ENCODE measurements at regions not wholly inside any gene's neighbourhood (a gene's known extent, or its start where the extent isn't known, plus 50 kb on each side); places are given as distances from the start of the nearest gene placed in this dataset.

DNA sequence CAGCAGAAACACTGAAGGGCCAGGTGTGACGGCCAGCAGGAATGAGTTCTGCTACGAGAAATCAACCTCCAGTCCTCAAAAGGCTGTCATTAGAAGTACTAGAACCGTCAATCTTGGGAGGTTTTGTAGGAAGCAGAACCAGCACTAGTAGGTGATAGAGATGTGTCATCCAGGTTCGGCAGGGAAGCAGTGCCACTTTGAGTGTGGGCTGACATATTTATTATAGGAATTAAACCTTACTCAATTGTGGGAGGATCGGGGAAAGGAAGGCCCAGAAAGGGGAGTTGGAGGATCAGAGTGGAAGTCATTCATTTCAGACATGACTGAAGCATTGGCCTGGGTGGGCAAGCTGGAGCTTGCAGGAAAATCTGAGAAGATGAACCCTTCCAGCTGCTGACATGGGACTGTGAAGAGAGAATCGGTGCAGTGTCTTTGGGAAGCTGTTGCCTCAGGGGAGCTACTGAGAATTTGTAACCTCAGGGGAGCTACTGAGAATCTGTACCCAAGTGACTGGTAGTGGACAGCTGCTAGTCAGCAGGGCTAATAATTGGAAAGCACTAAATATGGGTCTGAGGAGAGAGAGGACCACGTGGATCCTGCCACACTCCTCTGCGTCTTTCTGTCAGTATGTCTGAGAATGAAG, 177.4 kb downstream of the SPRY1 start:
- no peak for DNase-seq (ENCODE audit: low read depth in 2 of 2)

DNA sequence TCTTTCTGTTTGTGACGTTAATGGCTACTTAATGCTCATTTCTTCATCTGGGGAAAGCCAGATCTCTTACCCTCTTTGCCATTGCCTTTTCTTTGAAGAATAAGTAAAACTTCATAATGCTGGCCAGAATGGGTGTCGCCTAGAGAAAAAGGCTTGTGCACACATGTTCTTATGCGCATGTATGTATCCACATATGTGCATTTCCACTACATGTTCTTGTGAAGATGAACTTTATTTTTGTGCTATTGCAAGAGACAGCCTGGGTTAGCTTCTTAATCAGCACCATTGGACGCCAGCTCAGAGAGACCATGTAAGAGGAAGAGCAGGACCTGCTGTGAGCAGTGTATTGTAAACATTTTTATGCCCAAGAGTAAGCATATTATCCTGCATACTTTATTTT, 178.7 kb downstream of the SPRY1 start:
- DNase-seq (ENCODE audit: low read depth in 2 of 2): no peak

DNA sequence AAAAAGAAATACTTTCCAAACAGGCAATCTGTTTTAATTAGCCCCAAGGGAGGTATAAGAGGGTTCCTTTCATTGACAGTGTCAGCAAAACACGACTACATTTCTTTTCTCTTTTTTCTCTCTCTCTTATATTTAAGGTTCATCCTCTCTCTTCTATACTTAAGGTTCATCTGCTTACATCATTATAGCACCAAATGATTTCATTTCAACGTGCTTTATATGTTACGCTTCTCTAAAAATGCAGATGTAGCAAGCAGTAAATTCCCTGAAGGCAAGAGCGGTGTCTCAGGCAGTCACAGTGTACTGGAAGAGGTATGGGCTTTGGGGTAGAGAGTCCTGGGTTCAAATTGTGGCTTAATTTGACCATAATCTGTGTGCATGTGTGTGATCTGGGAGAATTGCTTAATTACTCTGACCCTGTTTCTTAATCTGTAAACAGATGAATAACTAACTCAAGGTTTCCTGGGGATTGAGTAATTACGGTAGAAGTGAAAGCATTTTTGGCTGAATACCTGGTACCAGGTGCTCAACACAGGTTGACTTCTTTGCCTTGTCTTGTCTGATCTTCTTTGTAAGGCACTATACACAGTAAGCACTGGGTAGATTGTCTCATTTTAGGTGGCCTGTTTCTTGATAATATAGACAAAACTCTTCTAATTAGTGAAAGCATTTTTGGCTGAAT, 180.8 kb downstream of the SPRY1 start:
- DNase-seq (ENCODE audit: low read depth in 2 of 2): no peak

DNA sequence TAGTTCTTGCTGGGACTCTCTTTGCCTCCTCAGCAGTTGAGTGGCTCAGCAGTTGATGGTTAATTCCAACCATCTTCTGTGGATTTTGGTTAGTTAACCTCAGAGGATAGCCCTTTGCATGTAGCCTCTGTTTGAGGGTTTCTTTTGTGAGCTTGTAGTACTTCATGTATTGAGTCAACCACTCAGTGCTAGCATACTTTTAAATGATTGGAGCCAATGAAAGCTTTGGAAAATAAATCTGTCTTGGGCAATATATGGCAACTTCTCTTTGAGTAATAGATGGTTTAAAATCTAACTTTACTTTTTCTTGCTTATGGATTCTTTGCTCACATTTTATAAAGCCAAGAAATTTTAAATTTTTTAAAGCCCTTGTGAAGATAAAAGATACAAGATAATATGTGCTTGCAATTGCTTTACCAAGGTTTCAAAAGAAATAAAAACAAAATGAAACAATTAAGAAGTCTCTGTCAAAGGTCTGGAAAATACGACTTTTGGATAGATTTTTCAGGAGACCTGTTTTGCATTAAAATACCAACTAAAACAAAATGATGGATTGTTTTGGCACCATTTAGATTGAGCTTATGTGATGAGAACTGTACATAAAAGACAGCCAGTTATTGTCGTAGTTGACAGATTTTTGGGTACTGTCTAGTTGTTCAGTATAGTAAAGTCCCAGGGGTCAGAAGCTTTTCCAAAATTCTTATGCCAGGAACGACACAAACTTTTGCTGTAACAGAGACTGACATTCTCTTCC, 181.9 kb downstream of the SPRY1 start:
- no peak for DNase-seq (ENCODE audit: low read depth in 2 of 2)

DNA sequence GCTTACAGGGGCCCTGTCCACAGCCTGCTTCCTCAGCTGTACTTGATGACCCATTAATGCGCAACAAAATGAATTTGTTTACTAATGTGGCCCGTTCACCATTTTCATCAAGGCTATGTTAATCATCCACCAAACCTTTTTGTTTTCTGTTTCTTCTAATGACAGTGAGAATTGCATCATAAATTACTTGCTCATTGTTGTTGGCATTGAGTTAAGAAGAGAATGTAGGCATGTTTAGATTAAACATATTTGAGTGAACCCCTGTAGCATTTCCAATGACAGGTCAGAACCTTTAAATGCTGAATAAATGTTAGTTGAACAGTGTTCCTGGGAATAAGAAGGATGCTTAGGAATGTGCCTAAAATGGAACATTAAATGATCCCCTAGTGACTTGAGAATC, 183.4 kb downstream of the SPRY1 start:
- no peak for DNase-seq (ENCODE audit: low read depth in 2 of 2)

DNA sequence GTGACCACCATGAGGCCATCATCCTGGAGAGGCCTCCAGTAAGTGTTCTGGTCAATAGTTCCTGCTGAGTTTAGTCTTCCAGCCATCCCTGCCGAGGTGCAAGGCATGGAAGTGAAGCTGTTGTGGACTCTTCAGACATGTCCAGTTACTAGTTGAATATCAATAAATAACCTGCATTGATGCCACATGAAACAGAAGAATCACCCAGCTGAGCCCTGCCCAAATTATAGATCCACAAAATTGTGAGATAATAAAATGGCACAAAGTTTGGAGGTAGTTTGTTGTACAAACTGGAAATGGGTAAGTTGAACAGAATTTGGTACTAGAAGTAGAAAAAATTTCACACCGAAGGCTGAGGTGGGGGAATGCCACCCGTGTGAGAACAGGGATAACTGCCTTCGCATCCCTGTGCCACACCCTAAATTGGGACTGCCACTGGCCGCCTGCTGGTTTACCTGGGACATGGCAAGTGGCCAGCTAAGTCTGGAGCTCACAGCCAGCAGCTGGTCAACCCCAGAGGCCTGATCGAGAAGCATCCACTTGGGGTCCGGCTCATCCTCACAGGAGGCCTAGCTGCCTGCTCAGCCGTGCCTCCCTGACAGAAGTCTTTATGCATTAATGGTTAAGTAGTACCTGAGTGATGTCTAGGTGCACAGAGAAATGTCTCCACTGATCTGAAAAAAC, 184.5 kb downstream of the SPRY1 start:
- no peak for DNase-seq (ENCODE audit: low read depth in 2 of 2)

DNA sequence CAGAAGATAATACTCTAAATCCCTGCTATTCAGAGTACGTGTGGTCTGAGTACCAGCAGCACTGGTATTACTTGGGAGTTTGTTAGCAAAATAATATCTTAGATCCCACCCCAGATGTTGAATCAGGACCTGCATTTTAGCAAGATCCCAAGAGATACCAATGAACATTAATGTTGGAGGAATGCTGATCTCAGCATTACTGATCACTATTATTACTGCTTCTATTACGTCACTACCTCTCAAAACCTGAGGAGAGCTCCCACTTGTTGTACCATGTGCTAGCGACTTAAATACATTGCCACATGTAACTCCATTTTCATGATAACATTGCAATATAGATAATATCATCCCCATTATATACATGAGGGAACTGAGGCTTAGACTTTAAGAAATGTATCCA, 185.2 kb downstream of the SPRY1 start:
- no peak for DNase-seq (ENCODE audit: low read depth in 2 of 2)

DNA sequence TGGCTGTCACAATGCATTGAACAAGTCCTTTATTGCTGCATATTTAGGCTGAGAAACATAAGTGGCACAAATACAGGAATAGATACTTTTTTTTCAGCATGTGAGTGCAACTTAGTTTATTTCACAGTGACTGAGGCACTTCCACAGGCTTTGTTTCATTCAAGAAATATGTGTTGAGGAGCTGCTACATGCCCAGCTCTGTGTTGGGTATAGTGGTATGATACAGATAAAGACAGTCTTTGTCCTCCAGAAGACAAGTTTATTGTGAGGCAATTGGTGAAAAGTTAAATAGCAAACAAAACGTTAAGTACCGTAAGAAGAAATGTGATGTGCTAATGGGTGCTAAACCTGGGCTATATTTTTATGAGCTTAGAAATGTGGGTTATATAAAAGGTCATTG, 186.4 kb downstream of the SPRY1 start:
- no peak for DNase-seq (ENCODE audit: low read depth in 2 of 2)

DNA sequence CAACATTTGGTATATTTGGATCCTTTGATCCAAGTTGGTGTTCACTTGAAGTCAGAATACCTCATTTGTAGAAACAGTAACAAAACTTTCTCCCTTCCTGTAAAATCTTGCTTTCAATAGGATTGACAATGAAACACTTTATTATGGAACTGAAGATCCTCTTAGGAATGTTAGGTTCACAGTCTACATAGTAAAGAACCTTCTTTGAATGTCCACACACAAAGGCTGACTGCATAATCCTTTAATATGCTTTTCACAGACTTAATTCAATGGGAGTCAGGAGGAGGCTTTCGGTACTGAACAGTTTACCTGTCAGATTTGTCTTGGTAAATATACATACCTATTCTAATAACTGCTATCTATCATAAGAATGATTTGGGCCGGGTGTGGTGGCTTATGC, 188.5 kb downstream of the SPRY1 start:
- DNase-seq (ENCODE audit: low read depth in 2 of 2): no peak

DNA sequence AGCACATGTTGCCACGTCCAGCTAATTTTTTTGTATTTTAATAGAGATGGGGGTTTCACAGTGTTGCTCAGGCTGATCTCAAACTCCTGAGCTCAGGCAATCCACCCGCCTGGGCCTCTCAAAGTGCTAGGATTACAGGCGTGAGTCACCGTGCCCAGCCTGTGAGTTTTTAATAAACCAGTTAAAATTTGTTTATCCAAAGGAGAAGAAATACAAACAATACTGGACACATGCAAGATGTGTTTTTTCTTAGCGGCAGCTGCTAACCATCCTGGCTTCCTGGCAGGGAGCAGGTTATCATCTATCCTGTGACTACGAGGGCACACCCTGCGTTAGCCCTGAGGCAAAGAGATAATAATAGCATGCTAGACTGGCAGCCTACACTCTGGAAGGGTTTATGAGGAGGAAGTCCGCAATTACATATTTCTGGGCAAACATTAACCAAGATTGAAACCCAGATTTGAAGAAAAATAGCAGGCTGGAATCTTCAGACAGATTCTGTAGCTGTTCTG, 191.4 kb downstream of the SPRY1 start:
- DNase-seq (ENCODE audit: low read depth in 2 of 2): no peak

DNA sequence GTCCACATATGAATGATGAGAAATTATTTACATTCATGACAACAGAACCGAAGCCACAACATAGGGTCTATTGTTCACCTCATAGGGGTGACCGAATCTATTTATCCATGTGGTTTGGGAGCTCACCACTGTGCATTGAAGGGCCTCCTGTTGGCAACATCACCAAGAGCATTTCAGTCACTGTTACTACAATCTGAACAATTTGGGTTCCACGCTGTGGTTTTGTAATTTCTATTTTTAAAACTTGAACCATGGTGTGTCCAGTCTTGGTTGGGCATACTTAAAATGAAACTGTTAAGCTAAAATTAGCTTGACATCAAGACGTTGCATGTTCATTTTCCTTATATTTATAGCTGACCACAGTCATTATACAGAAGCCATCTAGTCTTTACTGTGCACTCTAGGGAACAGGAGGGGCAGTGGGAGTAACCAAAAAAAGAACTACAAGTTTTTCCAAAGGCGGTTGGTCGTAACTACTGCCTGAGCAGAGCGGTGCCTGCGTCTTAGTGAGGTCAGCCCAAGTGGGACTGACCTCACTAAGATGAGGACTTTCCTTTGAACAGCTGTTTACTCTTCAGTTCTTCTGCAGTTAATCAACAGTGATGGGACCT, 192.1 kb downstream of the SPRY1 start:
- no peak for DNase-seq (ENCODE audit: low read depth in 2 of 2)

DNA sequence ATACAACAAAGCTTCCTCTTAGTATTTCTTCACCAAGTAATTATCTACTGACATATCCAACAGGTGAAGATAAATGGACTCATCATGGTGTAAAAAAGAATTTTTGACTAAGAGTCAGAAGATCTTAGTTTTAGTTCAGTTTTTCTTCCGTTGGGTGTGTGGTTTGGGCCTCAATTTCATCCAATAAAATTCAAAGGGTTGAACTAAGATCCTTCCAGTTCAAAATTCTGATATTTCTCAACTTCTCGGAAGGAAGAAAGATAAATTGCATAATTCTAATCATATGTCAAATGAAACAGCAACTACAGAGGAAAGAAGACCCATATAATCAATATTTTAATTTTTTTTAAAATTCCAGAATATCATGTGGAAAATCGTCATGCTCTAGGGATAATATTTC, 192.7 kb downstream of the SPRY1 start:
- no peak for DNase-seq (ENCODE audit: low read depth in 2 of 2)

DNA sequence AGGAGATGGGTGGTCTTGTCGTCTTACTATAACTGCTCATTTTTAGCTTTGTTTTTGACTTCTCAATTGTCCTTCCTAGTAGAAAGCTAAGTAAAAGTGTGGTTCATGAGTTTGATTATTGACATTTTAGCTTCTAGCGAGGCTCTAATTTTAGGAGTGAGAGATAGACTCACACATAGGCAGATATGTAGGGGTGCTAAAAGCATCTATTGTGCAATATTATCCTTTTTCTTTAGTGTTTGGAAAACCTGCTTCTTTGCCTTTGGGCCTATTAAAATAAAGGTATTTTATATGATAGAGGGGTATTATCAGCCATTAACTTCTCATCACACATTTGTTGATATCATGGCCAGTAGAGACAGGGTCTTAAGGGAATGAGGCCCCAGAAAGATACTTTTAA, 195.3 kb downstream of the SPRY1 start:
- no peak for DNase-seq (ENCODE audit: low read depth in 2 of 2)

DNA sequence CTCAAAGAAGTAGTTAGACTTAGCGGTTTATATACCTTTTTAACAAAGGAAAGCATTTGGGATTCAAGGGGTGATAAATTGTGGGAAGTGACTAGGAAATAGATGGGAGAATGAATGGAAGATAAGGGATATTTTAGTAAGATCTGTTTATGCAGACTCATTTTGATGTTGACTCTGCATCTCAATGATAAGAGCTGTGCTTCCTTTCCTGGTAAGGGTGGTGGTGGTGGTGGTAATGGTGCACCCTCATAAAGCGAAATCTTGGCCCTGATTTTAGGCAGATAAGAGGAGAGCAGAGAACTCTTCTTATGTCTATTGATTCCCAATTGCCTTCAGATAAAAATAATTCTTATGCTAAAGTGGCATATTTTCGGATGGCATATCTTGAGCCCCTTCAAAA, 197.1 kb downstream of the SPRY1 start:
- no peak for DNase-seq (ENCODE audit: low read depth in 2 of 2)

DNA sequence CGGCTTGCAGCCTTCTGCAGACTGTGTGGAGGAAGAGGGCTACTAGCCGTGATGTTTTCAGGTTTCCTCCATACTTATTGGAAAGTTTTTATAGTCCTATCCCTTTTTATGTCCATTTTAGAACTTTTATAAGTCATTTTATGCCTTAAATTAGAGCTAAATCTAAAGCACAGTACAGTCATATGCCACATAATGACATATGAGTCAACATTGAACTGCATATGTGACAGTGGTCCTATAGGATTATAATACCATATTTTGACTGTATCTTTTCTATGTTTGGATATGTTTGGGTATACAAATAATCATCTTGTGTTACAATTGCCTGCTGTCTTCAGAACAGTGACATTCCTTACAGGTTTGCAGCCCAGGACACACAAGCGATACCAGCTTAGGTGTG, 200.2 kb downstream of the SPRY1 start:
- no peak for DNase-seq (ENCODE audit: low read depth in 2 of 2)

DNA sequence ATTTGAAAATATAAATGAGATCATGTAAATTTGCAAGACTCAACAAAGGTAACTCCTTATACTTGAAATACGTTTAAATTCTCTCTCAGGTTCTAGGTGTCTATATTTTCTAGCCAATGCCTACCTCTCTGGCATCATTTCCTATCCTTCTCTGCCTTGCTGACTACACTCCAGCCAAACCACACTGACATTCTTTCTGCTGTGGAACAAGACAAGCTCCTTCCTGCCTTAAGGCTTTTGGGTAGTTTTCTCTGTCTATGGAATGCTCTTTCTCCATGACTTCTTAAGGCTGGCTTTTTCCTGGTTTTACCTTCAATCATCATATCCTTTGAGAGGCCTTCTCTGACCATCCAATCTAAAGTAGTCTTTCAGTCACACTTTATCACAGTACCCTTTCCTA, 201.0 kb downstream of the SPRY1 start:
- DNase-seq (ENCODE audit: low read depth in 2 of 2): no peak

DNA sequence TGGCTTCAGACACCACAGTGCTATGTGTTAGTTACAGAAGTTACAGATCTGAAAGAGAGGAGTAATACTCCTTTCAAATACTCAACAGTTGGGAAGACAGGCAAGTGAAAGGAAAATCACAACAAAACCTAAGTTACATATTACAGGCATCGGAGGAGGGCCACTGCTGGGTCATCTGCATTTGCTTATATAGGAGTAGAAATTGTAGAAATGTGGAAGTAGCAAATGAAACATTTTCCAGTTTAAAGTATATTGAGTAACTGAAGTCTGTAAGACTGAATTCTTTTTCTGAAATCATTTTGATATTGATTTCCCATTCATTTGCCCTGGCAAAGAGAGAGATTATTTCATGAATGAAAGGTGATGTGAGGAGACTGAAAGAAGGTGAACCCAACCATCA, 201.7 kb downstream of the SPRY1 start:
- no peak for DNase-seq (ENCODE audit: low read depth in 2 of 2)

DNA sequence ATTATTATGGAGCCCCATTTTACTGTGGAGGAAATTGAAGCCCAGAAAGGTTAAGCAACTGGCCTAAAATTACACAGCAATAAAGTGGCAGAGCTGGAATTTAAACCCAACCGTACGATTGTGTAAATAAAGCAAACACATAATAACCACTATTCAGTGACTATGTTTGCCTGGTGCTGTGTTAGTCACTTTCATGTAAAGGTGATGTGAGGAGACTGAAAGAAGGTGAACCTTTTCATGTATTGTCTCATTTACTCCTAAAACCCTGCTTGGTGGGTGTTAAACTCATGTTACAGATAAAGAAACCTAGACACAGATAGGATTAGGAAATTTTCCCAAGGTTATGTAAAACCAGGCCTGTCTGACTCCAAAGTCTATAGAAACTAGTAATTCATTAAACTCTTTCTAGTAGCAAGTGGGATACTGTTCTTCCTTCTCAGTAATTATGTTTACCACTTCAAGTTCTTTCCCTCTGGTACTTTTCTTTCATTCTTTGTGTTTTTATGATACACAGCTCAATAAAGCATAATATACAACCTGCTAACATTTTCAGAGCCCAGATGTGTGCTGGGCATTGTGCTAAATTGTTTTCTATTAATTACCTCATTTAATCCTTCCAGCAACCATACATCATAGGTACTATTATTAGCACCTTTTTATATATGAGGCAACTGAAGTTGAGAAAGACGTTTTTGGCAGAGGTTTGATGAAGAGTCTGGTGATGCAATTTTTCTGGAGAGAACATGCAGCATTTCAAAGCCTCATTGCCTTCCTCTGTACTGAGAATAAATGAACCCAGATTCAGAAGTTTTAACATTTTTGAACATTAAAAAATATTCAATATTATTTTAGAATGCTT, 202.7 kb downstream of the SPRY1 start:
- DNase-seq (ENCODE audit: low read depth in 2 of 2): no peak

DNA sequence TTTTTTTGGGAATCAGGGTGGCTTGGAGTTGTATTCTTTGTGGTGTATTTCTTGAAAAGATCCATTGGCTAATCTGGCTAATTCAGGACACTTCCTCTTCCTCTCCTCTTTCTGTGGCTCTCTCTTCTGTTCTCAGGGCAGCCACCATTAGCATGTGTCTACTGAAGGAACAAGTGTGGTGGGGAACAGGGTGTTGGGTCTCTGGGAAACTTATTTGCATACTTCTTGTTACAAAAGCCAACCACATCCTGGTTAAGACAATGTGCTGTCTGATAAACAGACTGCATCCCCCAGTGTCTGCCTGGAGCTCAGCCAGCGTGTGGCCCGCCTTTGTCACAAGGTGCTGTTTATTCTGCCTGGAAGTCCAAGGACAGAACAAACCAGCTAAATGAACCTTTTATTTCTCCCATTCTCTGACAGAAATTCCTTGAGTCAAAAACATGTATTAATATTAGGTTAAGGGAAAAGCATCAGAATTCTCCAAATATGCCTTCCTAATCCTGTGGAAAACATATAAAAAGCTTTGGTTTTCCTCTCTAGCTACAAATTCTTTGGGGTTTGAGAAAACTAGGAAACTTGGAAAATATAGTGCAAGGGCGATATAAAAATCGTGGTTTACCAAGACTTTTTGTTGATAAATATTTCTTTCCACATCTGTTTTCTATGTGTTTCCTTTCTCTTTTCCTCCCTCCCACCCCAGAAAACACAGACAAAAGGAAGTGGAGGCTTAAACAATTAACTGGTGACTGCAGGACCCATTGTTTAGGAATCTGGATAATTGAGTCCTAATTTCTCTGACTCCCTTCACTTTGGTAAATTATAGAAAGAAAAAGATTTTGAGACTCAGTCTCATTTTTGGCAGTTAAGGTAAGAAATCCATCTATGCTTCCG, 203.6 kb downstream of the SPRY1 start:
- DNase-seq (ENCODE audit: low read depth in 2 of 2): peak; percentile 18 to 27
